OCI-LY7 (cell line): ENCODE measurements at regions not wholly inside any gene's neighbourhood (a gene's known extent, or its start where the extent isn't known, plus 50 kb on each side); places are given as distances from the start of the nearest gene placed in this dataset.

Source experiments
- EZH2phosphoT487 ChIP-seq: fragments of 200-600 bp; sonication (generic); IDR thresholded peaks from 2 replicates; pipeline ENCODE4 v1.6.1; 2018; ENCODE audit warnings: low read depth, borderline replicate concordance, mild to moderate bottlenecking, mixed run types, antibody characterized with exemption, low read length, moderate library complexity, mixed read lengths
- TF ChIP-seq, protein P1 (sequence below): fragments of 200-600 bp; sonication (generic); conservative IDR thresholded peaks from 2 replicates; pipeline ENCODE4 v1.5.1; 2014; ENCODE audit warnings: mild to moderate bottlenecking, antibody characterized with exemption, low read length, moderate library complexity, mixed read lengths

DNA sequence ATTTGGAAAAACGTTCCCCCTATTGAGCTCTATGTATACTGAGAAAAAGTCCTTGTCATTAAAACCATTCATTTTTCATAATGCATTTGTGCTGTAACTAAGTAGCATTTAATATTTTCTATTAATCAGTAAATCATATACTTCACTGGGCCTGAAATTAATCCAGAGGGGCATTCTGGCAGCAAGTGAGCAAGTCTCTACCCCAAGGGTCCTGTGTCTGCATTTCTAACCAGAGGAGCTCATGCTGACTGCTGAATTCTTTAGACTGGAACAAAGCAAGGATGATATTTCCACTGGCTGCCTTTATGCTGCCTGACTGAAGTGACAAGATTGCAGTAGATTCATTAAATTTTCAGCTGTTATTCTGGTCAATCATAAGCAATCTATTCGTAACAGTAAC is 246.5 kb downstream of the SLITRK2 start:
- TF ChIP-seq, protein P1, sequence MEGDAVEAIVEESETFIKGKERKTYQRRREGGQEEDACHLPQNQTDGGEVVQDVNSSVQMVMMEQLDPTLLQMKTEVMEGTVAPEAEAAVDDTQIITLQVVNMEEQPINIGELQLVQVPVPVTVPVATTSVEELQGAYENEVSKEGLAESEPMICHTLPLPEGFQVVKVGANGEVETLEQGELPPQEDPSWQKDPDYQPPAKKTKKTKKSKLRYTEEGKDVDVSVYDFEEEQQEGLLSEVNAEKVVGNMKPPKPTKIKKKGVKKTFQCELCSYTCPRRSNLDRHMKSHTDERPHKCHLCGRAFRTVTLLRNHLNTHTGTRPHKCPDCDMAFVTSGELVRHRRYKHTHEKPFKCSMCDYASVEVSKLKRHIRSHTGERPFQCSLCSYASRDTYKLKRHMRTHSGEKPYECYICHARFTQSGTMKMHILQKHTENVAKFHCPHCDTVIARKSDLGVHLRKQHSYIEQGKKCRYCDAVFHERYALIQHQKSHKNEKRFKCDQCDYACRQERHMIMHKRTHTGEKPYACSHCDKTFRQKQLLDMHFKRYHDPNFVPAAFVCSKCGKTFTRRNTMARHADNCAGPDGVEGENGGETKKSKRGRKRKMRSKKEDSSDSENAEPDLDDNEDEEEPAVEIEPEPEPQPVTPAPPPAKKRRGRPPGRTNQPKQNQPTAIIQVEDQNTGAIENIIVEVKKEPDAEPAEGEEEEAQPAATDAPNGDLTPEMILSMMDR: no peak
- no peak for TF ChIP-seq EZH2phosphoT487
